Inferior parietal cortex (tissue), 1 donor: ENCODE measurements at regions not wholly inside any gene's neighbourhood (a gene's known extent, or its start where the extent isn't known, plus 50 kb on each side); places are given as distances from the start of the nearest gene placed in this dataset.
"Not testable (repeated sequence)": the region's sequence is repeated elsewhere in the genome, so short reads cannot be mapped to it uniquely, and the experiment has no call there.

Source experiments
- DNase-seq: peaks from one replicate; pipeline ENCODE4 v3.0.0-alpha.2; 2016; ENCODE audit errors: extremely low spot score

DNA sequence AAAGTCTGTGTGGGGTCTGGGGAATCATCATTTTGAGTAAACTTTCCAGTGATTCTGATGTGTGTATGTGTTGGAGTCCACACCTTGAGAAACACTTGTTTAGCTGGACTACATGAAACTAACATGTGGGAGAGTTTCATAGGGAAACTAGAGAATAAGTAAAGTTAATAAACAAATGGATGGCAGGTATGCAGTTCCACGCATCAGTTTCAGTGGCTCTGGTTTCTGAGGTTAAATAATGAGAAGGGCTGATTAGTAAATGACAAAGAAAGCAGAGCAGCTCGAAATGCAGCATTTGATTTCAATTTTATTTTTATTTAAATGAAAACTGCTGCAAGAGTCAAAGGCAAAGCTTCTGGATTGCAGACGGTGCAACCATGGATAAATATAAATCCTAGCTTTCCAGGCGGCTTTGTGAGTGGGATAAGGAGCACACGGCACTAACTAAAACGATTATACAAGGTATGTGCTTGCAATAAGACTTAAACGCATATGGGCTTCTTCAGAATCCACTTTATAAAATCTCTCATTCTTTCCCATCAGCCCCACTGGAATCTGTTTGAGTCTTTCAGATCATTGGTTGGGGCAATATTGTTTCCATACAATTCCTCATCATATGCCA, 310.7 kb downstream of the PLPP3 start:
- DNase-seq = no peak

GRCh38 chr1:56267611-56268010, 311.8 kb downstream of the PLPP3 start:
- DNase-seq = no peak

GRCh38 chr1:56266359-56266758, 313.0 kb downstream of the PLPP3 start:
- DNase-seq = no peak

DNA sequence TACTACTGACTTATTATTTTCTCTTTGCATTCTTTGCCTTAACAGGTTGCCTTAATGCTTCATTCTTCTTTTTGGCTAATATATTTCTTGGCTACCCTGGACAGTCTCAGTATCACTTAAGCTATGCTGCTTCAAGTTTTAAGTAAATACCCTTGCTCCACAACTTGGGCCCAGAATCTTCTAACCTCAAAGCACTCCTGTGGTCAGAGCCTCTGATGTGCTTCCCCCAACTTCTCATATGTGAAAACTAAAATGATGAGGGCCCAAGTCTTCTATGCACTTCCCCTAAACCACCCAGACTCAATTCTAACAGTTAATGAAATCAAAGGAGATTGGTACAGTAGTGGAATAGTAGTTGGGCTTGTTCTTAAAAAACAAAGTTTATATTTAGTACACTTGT, 314.1 kb downstream of the PLPP3 start:
- no peak for DNase-seq

DNA sequence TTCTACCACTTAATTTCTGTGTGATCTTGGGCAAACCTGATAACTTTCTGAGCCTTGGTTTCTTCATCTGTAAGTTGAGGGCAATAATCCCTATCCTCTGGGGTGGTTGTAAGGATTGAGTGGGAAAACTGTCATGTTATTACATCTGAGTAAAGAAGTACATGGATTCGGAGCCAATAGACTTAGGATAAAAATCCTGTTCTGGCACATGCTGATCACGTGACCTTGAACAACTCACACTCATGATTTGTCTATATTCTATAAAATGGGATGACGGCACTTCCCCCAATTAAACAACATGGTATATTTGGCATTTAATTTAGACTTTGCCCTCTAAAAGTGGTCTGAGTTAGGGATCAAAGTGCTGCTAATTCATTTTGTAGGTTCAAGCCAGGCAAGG, 315.5 kb downstream of the PLPP3 start:
- no peak for DNase-seq

- no peak for DNase-seq
These were observed 321.0 kb downstream of the PLPP3 start for GRCh38 chr1:56258371-56258770.

GRCh38 chr1:56257726-56258125, 321.6 kb downstream of the PLPP3 start:
- DNase-seq = no peak

DNA sequence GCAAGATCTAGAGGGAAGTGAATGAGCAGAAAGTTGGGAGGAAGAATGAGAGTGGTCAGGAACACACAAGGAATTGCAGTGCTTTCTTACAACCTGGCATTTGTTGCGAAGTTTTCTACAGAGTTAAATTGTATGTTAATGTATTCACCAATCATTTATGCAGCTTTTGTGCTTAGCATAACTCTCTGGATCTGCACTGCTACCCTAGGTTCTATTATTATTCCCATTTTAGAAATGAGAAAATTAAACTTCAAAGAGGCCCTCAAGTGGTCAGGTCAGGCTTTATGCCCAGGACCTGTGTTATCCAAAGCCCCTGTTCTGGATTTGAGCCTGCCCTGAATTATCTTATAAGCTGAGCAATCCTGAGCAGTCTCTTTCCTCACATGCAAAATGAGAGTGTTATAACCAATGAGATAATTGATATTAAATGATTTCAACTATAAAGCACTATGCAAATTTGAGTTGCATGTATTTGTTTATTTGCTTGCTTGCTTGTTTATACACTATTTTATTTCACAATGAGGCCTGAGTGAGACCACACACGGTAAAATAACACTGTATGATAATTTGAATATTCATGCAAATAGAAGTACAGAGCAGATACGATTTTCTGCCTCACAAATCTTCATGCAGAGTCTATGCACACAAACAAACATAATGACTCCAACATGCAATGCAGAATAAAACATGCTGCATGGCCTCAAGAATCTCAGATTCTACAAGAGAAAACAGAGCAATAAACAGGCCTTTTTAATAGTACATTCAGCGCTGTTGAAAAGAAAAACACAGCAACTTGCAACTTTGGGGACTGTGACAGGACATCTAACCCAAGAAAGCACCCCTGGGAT, 323.0 kb downstream of the PLPP3 start:
- no peak for DNase-seq

DNA sequence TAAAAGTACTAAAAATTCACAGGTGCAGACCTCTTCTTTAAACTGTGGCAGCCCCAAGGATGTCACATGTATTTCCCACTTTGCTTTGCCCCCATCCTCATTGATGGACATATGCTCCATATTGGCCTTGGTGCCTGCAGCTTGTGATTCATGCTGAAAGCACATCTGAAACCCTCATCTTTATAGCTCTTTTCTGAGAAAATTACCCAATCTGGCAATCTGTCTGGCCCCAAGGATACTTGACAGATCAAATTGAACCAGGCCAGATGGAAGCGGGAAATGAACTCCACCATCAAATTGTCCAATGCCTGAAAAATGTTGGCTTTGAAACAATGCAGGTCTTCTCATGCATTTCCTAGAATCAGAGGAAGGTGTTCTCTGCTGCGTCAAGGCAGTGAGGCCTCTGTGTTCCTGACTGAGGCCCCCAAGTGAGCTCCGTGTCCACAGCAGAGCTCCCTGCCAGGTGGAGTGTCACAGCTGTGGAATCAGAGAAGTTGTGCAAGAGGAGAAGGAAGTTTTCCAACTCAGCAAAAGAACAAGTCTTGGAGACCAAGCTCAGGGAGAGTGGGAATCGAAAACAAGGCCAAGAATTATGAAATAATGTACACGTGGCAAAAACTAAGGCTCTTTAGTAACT, 323.7 kb downstream of the PLPP3 start:
- DNase-seq = no peak

- no peak for DNase-seq
These were observed 325.2 kb downstream of the PLPP3 start for GRCh38 chr1:56254130-56254529.

GRCh38 chr1:56250809-56251208, 328.6 kb downstream of the PLPP3 start:
- DNase-seq = no peak

- no peak for DNase-seq
These were observed 330.1 kb downstream of the PLPP3 start for GRCh38 chr1:56249234-56249633.

DNA sequence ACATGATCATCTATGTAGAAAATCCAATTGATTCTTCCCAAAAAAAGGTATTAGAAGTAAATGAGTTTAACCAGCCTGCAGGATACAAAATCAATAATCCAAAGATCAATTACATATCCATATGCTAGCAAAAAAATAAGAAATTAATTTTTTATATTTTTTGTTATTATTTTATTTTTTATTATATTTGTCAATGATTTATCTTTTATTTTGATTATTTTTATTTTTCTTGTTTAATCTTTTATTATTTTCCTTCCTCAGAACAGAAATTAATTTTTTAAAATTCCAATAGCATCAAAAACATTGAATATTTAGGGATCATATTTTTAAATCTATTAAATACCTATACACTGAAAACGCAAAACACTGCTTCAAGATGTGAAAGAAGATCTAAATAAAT, 331.2 kb downstream of the PLPP3 start:
- DNase-seq = no peak

DNA sequence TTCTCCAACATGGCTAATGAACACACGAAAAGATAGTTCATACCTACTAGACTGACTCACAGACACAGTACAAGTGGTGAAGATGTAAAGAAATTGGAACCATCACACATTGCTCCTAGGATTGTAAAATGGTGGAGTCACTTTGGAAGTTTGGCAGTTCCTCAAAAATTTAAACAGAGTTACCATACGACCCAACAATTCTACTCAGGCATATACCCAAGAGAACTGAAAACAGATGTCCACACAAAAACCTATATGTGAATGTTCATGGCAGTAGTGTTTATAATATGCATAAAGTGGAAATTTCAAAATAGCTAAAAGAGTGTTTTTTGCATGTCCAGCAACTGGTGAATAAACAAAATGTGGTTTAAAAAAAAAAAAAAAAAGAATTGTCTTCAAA, 332.6 kb downstream of the PLPP3 start:
- not testable (repeated sequence) for DNase-seq

- no peak for DNase-seq
These were observed 339.0 kb downstream of the PLPP3 start for GRCh38 chr1:56240400-56240799.

- no peak for DNase-seq
These were observed 341.8 kb downstream of the PLPP3 start for GRCh38 chr1:56237491-56238064.

GRCh38 chr1:56236688-56237087, 342.7 kb downstream of the PLPP3 start:
- no peak for DNase-seq

DNA sequence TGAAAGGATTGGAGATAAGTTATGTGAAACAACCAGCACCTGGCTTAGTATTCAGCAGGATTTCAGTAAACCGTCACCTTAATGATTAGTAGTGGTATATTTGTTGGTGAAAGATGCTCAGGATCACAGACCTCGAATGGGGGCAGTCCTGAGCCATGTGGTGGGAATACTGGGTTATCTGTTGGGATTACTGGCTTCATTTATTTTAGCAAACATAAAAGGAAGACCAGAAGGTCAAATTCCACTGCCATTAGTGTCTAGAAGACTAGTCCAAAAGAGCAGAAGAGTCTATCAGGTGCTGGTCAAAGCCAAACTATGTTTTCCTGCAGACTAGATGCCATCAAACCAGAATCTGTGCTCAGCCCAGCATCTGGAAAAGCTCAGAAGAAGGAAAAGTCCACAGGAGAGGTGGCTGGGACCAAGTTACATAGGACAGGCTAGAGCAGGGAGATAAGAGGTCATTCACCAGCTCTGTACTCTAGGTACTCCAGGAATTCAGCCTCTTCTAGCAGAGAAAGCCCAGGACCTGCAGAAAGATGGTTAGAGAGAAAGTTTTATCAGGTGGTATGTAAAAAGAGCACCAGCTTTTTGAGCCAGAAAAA, 343.4 kb downstream of the PLPP3 start:
- DNase-seq = no peak

GRCh38 chr1:56229186-56229585, 350.2 kb downstream of the PLPP3 start:
- no peak for DNase-seq

GRCh38 chr1:56227886-56228285, 351.5 kb downstream of the PLPP3 start:
- DNase-seq = no peak

GRCh38 chr1:56227401-56227800, 352.0 kb downstream of the PLPP3 start:
- DNase-seq = no peak
